GM12875 (cell line): ENCODE measurements at regions not wholly inside any gene's neighbourhood (a gene's known extent, or its start where the extent isn't known, plus 50 kb on each side); places are given as distances from the start of the nearest gene placed in this dataset.
"Not testable (repeated sequence)": the region's sequence is repeated elsewhere in the genome, so short reads cannot be mapped to it uniquely, and the experiment has no call there.

Experiments
- H3K4me3 ChIP-seq: one replicate; pipeline ENCODE4 v1.5.1; 2011; ENCODE audit warnings: low read depth, low read length, control low read depth
- CTCF ChIP-seq: IDR thresholded peaks from 2 replicates; pipeline ENCODE4 v1.5.1; 2011; ENCODE audit warnings: low read depth, mild to moderate bottlenecking, control low read depth, inconsistent platforms, low read length, moderate library complexity, borderline replicate concordance; ENCODE audit not compliant: insufficient read depth

- no peak overlapping the region for H3K4me3 ChIP-seq
- peak; percentile 25; the same call in 1 of the 2 replicates for TF ChIP-seq CTCF
These were observed 716.2 kb downstream of the DIPK2A start for GRCh38 chr3:144687862-144688261.

- TF ChIP-seq CTCF, result no peak
These were observed 720.9 kb downstream of the DIPK2A start for GRCh38 chr3:144692488-144692887.

GRCh38 chr3:144708437-144708836, 736.8 kb downstream of the DIPK2A start:
- no peak for TF ChIP-seq CTCF
- H3K4me3 ChIP-seq, result no peak overlapping the region

More at GRCh38 chr3:144692488-144692887, 720.9 kb downstream of the DIPK2A start:
- no peak overlapping the region for H3K4me3 ChIP-seq

- no peak overlapping the region for H3K4me3 ChIP-seq
- TF ChIP-seq CTCF, result no peak
These were observed 765.7 kb downstream of the DIPK2A start for GRCh38 chr3:144737281-144737680.

GRCh38 chr3:144743225-144743668, 771.6 kb downstream of the DIPK2A start:
- no peak overlapping the region for H3K4me3 ChIP-seq
- TF ChIP-seq CTCF, result no peak

GRCh38 chr3:144744473-144744872, 772.9 kb downstream of the DIPK2A start:
- no peak for TF ChIP-seq CTCF
- no peak overlapping the region for H3K4me3 ChIP-seq

GRCh38 chr3:144746631-144747030, 775.0 kb downstream of the DIPK2A start:
- TF ChIP-seq CTCF, result no peak
- no peak overlapping the region for H3K4me3 ChIP-seq

GRCh38 chr3:144749536-144750253, 778.1 kb downstream of the DIPK2A start:
- H3K4me3 ChIP-seq, result not testable (repeated sequence)
